Transverse colon (tissue), 4 donors: ENCODE measurements at regions not wholly inside any gene's neighbourhood (a gene's known extent, or its start where the extent isn't known, plus 50 kb on each side); places are given as distances from the start of the nearest gene placed in this dataset.

Experiments
- DNase-seq: peaks from one replicate; pipeline ENCODE4 v3.0.0-alpha.2; 2019
- H3K27ac ChIP-seq, 4 donors: fragments of 200-600 bp; sonication (generic); 2 replicates each; pipeline ENCODE4 v1.5.1; 2016 to 2018; ENCODE audit warnings: inconsistent platforms in 4 of 4
- H3K27me3 ChIP-seq: fragments of 200-600 bp; sonication (generic); 2 replicates; pipeline ENCODE4 v1.5.1; 2017; ENCODE audit warnings: inconsistent platforms
- H3K36me3 ChIP-seq, 4 donors: fragments of 200-600 bp; sonication (generic); 2 replicates each; pipeline ENCODE4 v1.5.1; 2017 to 2019; ENCODE audit warnings: inconsistent platforms in 4 of 4
- H3K4me1 ChIP-seq, 4 donors: fragments of 200-600 bp; sonication (generic); 2 replicates each; pipeline ENCODE4 v1.5.1; 2017 to 2020; ENCODE audit warnings: inconsistent platforms in 4 of 4
- H3K4me3 ChIP-seq, 4 donors: fragments of 200-600 bp; sonication (generic); 1 replicate in 1 of 4; 2 replicates in 3 of 4; pipeline versions ENCODE4 v1.5.1 to v1.6.1; 2017 to 2019; ENCODE audit warnings: inconsistent platforms in 4 of 4
- H3K9me3 ChIP-seq, 2 donors: fragments of 200-600 bp; sonication (generic); 2 replicates each; pipeline ENCODE4 v1.5.1; 2017 to 2019; ENCODE audit warnings: inconsistent platforms in 2 of 2
- EP300 ChIP-seq: sonication (generic); formaldehyde crosslinking; IDR thresholded peaks from one replicate; pipeline ENCODE4 v1.6.1; 2017; ENCODE audit warnings: antibody characterized with exemption, low read depth
- POLR2A ChIP-seq: fragments of 450-650 bp; IDR thresholded peaks from one replicate; pipeline ENCODE4 v1.6.1; 2016; ENCODE audit warnings: antibody characterized with exemption, mild to moderate bottlenecking, moderate library complexity
- POLR2AphosphoS5 ChIP-seq, 3 donors: sonication (generic); formaldehyde crosslinking; IDR thresholded peaks; one replicate each; pipeline ENCODE4 v1.6.1; 2016; ENCODE audit warnings: antibody characterized with exemption in 3 of 3
- WGBS, 2 donors: methylation state at CpG; one replicate each; pipeline ENCODE4 v1.1.5; 2018; ENCODE audit warnings: low coverage in 1 of 2; 5-methylcytosine and 5-hydroxymethylcytosine counted together
- in situ Hi-C, 4 donors: fragments of 200-750 bp; cut with MboI; loops; one replicate each; pipeline versions ENCODE4 v1.15.0 to v1.15.1; 2017; ENCODE audit warnings: low sequenced_read_pairs in 3 of 4, low pct_ligation_motif_present in 1 of 4, low pct_unique_long_range_greater_than_20kb in 1 of 4
- intact Hi-C: fragments of 100-400 bp; cut with DNase I; formaldehyde crosslinking; loops from one replicate; pipeline ENCODE4 v1.15.1; 2023; ENCODE audit warnings: low total_unique reads
- TF ChIP-seq, protein P1 (sequence below), 5 experiments: fragments of 200-600 bp in 3 of 5; fragments of 450-650 bp in 2 of 5; sonication (generic) in 3 of 5; IDR thresholded peaks; 1 replicate in 2 of 5; 2 replicates in 3 of 5; pipeline ENCODE4 v1.5.1; 2016 to 2017; ENCODE audit warnings: antibody characterized with exemption in 5 of 5, inconsistent platforms in 3 of 5, mild to moderate bottlenecking in 2 of 5, moderate library complexity in 1 of 5

DNA sequence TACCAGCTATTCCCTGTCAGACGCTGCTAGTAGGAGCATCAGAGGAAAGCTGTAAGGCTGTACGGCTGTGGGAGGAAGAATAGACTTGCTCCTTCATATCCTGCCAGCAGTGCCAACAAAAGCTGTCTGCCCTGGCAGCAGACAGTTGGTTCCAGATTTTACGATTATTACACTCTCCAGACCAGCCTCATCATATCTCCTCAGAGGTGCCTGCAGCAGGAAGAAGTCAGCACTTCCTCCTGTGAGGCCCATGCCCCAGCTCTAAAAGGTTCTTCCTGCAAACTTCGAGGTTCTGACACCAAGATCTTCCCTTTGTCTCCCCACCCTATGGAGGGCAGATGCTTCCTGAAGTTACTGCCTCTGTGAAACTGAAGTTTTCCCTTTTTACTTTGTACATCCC lies 537.7 kb upstream of the PKDCC start:
- Histone ChIP-seq H3K36me3 (no peaks in the 10 kb centered on the region), H3K9me3 (no peaks in the 10 kb centered on the region), H3K4me3 (no peak overlapping the region), H3K27ac (no peak overlapping the region), H3K4me1 (no peaks in the 10 kb centered on the region), H3K27me3 (no peaks in the 10 kb centered on the region)
- DNase-seq: no peak
- in situ Hi-C loops (no loop called here), intact Hi-C loops (no loop called here)
- TF ChIP-seq POLR2AphosphoS5 (IDR thresholded peaks at IDR 0.05): no peak
- TF ChIP-seq, protein P1, sequence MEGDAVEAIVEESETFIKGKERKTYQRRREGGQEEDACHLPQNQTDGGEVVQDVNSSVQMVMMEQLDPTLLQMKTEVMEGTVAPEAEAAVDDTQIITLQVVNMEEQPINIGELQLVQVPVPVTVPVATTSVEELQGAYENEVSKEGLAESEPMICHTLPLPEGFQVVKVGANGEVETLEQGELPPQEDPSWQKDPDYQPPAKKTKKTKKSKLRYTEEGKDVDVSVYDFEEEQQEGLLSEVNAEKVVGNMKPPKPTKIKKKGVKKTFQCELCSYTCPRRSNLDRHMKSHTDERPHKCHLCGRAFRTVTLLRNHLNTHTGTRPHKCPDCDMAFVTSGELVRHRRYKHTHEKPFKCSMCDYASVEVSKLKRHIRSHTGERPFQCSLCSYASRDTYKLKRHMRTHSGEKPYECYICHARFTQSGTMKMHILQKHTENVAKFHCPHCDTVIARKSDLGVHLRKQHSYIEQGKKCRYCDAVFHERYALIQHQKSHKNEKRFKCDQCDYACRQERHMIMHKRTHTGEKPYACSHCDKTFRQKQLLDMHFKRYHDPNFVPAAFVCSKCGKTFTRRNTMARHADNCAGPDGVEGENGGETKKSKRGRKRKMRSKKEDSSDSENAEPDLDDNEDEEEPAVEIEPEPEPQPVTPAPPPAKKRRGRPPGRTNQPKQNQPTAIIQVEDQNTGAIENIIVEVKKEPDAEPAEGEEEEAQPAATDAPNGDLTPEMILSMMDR (IDR thresholded peaks at IDR 0.05): no peak
- TF ChIP-seq EP300: no peak
- TF ChIP-seq POLR2A: no peak
- 13 to 16% methylated on average over 4 of the region's 4 CpGs for WGBS, 2 donors

DNA sequence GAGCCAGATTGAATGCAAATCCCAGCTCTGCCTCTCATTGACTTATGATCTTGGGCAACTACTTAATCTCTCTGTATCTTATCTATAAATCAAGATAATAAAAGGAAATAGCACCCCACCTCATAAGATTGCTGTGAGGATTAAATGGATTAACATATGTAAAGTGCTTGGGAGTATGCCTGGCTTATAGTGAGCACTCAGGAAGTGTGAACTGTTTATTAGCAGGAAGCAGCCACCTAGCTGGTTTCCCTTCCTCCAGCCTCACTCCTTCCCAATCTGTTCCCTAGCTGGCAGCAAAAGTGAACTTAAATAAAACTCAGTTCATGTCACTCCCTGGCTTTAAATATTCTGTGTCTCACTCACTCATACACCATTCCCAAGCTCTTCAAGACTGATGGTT lies 526.6 kb upstream of the PKDCC start:
- intact Hi-C loops (no loop called here), in situ Hi-C loops (no loop called here)
- H3K4me3 ChIP-seq: no peak overlapping the region
- no peaks in the 10 kb centered on the region for H3K9me3 ChIP-seq
- no peak for DNase-seq
- no peaks in the 10 kb centered on the region for H3K4me1 ChIP-seq
- no peak overlapping the region for H3K27ac ChIP-seq
- no peaks in the 10 kb centered on the region for H3K27me3 ChIP-seq
- H3K36me3 ChIP-seq: no peaks in the 10 kb centered on the region
- TF ChIP-seq, protein P1 (IDR thresholded peaks at IDR 0.05): no peak
- no peak for TF ChIP-seq POLR2AphosphoS5 (IDR thresholded peaks at IDR 0.05)
- no peak for TF ChIP-seq EP300
- TF ChIP-seq POLR2A: no peak

DNA sequence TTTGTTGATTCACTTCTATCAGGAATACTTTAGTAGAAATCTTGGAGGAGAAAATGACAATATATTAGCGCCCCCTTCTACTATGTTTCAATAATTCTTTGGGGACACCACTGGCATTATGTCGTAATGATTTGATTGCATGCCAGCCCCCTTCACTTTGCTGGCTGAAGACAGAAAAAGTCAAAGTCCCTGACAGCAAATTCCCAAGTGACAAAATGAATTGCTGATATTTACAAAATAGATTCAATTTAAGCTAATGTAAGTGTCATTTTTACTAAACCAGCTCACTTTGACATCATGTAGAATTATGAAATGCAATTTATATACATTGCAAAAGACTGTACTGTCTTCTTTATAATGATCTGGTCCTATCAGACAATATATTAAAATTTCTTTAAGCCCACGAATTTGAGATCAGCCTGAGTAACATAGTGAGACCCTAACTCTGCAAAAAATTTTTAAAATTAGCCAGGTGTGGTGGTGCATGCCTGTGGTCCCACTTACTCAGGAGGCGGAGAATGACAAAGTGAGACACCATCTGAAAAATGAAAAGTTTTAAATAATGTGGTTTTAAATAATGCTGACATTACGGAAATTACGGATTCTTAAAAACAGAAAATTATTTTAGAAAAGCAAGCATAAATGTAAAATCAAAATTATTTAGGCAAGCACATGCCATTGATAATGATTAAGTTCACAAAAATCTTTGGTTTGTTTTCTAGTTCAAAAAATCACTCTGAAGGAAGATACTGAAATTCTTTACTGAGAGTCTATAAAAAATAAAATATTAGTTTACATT lies 520.1 kb upstream of the PKDCC start:
- no peaks in the 10 kb centered on the region for H3K4me1 ChIP-seq
- in situ Hi-C loops: no loop called here
- H3K36me3 ChIP-seq: no peaks in the 10 kb centered on the region
- 81 to 84% methylated on average over 6 of the region's 6 CpGs for WGBS, 2 donors
- no peaks in the 10 kb centered on the region for H3K27me3 ChIP-seq
- no peak overlapping the region for H3K27ac ChIP-seq
- H3K4me3 ChIP-seq: no peak overlapping the region
- intact Hi-C loops: no loop called here
- TF ChIP-seq POLR2A (no peak), POLR2AphosphoS5 (IDR thresholded peaks at IDR 0.05) (no peak), EP300 (no peak)
- TF ChIP-seq, protein P1 (IDR thresholded peaks at IDR 0.05): no peak
- no peak for DNase-seq
- H3K9me3 ChIP-seq: no peaks in the 10 kb centered on the region

DNA sequence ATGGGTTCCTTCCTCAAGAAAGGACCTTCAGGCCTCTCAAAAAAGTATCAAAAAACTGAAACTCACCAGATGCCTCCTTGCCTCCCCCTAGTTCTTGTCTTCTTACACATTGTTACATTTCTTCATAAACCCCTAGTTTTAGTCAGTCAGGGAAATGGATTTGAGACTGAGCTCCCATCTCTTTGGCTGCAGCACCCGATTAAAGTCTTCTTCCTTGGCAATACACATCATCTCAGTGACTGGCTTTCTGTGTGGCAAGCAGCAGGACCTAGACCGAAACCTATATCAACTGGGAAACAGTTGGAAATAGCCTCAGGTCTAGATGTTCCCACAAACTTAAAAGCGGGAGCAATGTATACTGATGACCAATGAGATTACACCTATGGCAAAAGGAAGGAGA lies 512.2 kb upstream of the PKDCC start:
- no peak for DNase-seq
- no peaks in the 10 kb centered on the region for H3K36me3 ChIP-seq
- in situ Hi-C loops: no loop called here

More for the DNA sequence above, 512.2 kb upstream of the PKDCC start:
- H3K27me3 ChIP-seq: no peaks in the 10 kb centered on the region
- H3K4me3 ChIP-seq: no peak overlapping the region
- no peaks in the 10 kb centered on the region for H3K4me1 ChIP-seq
- TF ChIP-seq EP300: no peak
- H3K9me3 ChIP-seq: peaks cover 0 to 5% of the 10 kb centered on the region in 2 donors
- intact Hi-C loops: no loop called here
- H3K27ac ChIP-seq: no peak overlapping the region
- 80 to 90% methylated on average over 2 to 3 of the region's 3 CpGs for WGBS, 2 donors
